Spleen (tissue), 11 donors: ENCODE measurements at regions not wholly inside any gene's neighbourhood (a gene's known extent, or its start where the extent isn't known, plus 50 kb on each side); places are given as distances from the start of the nearest gene placed in this dataset.
A peak's percentile ranks its signal among the peaks of the same experiment; 100 is the strongest.

Source experiments
- DNase-seq: peaks from one replicate; pipeline ENCODE4 v3.0.0-alpha.2; 2020
- H3K27ac ChIP-seq, 8 donors: fragments of 200-600 bp; sonication (generic) in 7 of 8; 1 replicate in 4 of 8; 2 replicates in 4 of 8; pipeline versions ENCODE4 v1.5.0 to v1.8.0; 2016 to 2021; ENCODE audit warnings: inconsistent platforms in 4 of 8, mild to moderate bottlenecking in 4 of 8, moderate library complexity in 1 of 8
- H3K27me3 ChIP-seq, 7 donors: fragments of 200-600 bp; sonication (generic) in 6 of 7; replicated peaks in 1 of 7; 1 replicate in 4 of 7; 2 replicates in 3 of 7; pipeline versions ENCODE4 v1.5.0 to v1.8.0; 2016 to 2021; ENCODE audit warnings: inconsistent platforms in 3 of 7, mild to moderate bottlenecking in 1 of 7
- H3K36me3 ChIP-seq, 6 donors: fragments of 200-600 bp; sonication (generic) in 5 of 6; 1 replicate in 4 of 6; 2 replicates in 2 of 6; pipeline versions ENCODE4 v1.5.0 to v1.8.0; 2016 to 2021; ENCODE audit warnings: inconsistent platforms in 2 of 6
- H3K4me1 ChIP-seq, 6 donors: fragments of 200-600 bp; sonication (generic) in 5 of 6; 1 replicate in 3 of 6; 2 replicates in 3 of 6; pipeline versions ENCODE4 v1.5.0 to v1.8.0; 2016 to 2021; ENCODE audit warnings: inconsistent platforms in 3 of 6
- H3K4me3 ChIP-seq, 8 donors: fragments of 200-600 bp; sonication (generic) in 7 of 8; 1 replicate in 4 of 8; 2 replicates in 4 of 8; pipeline versions ENCODE4 v1.5.0 to v1.8.0; 2016 to 2021; ENCODE audit warnings: inconsistent platforms in 4 of 8, mild to moderate bottlenecking in 4 of 8, moderate library complexity in 2 of 8
- H3K9me3 ChIP-seq, 8 donors: fragments of 200-600 bp; sonication (generic) in 7 of 8; 1 replicate in 4 of 8; 2 replicates in 4 of 8; pipeline versions ENCODE4 v1.5.0 to v1.8.0; 2016 to 2021; ENCODE audit warnings: inconsistent platforms in 4 of 8
- CTCF ChIP-seq, 11 experiments: fragments of 200-600 bp in 7 of 11; fragments of 450-650 bp in 4 of 11; sonication (generic) in 4 of 11; IDR thresholded peaks in 8 of 11; conservative IDR thresholded peaks in 3 of 11; 1 replicate in 7 of 11; 2 replicates in 4 of 11; pipeline versions ENCODE4 v1.4.0 to v1.8.0; 2016 to 2021; ENCODE audit warnings: antibody characterized with exemption in 11 of 11, inconsistent platforms in 4 of 11, mild to moderate bottlenecking in 1 of 11
- POLR2A ChIP-seq, 3 donors: fragments of 450-650 bp; IDR thresholded peaks; one replicate each; pipeline ENCODE4 v1.5.1; 2017; ENCODE audit warnings: antibody characterized with exemption in 3 of 3, mild to moderate bottlenecking in 1 of 3
- POLR2AphosphoS5 ChIP-seq, 3 donors: sonication (generic); formaldehyde crosslinking; IDR thresholded peaks; one replicate each; pipeline ENCODE4 v1.5.1; 2017; ENCODE audit warnings: antibody characterized with exemption in 3 of 3
- WGBS, 5 donors: extraction: QIAGEN DNeasy Blood & Tissue Kit in 3 of 5; methylation state at CpG; one replicate each; pipeline versions ENCODE4 v1.1.5 to v1.1.7; 2013 to 2018; 5-methylcytosine and 5-hydroxymethylcytosine counted together
- intact Hi-C: fragments of 100-400 bp; cut with DNase I; formaldehyde crosslinking; loops from one replicate; pipeline ENCODE4 v1.15.0; 2023; ENCODE audit warnings: low total_unique reads
- donor health status: healthy with polysubstance abuse.
- donor health status: DM: no; HTN: no; CAD: no; lungs with moderate emphysema.
- donor health status: DM: no; HTN: no; CAD: no.
- donor health status: Bipolar disorder and iron deficiency.
- donor health status: healthy.
- donor health status: DM: no; HTN: no; CAD: no.
- donor health status: DM: yes; HTN: yes; CAD: no.

GRCh38 chr11:119805663-119806062 is 76.7 kb upstream of the NECTIN1 start:
- intact Hi-C loops: no loop called here

GRCh38 chr11:119804698-119805097 is 75.7 kb upstream of the NECTIN1 start:
- DNase-seq: no peak
- intact Hi-C loops: no loop called here
- Histone ChIP-seq H3K27me3 (peaks cover 0 to 24% (median 0%) of the 10 kb centered on the region in 7 donors), H3K36me3 (no peaks in the 10 kb centered on the region), H3K4me1 (no peaks in the 10 kb centered on the region), H3K4me3 (no peak overlapping the region), H3K9me3 (no peaks in the 10 kb centered on the region), H3K27ac (no peak overlapping the region)
- 84 to 94% (median 92%) methylated on average over 5 of the region's 5 CpGs for WGBS, 5 donors
- TF ChIP-seq POLR2AphosphoS5 (IDR thresholded peaks at IDR 0.05) (no peak), CTCF (IDR thresholded peaks at IDR 0.05 in 8 of 11, conservative IDR thresholded peaks at IDR 0.05 in 3 of 11) (no peak), POLR2A (IDR thresholded peaks at IDR 0.05) (no peak)

More at GRCh38 chr11:119805663-119806062, 76.7 kb upstream of the NECTIN1 start:
- H3K27ac ChIP-seq: no peak overlapping the region
- DNase-seq: peak; percentile 55
- no peaks in the 10 kb centered on the region for H3K9me3 ChIP-seq
- TF ChIP-seq POLR2AphosphoS5 (IDR thresholded peaks at IDR 0.05) (no peak), POLR2A (IDR thresholded peaks at IDR 0.05) (no peak), CTCF (IDR thresholded peaks at IDR 0.05 in 8 of 11, conservative IDR thresholded peaks at IDR 0.05 in 3 of 11) (no peak)
- no peaks in the 10 kb centered on the region for H3K4me1 ChIP-seq
- 85 to 91% (median 90%) methylated on average over 8 of the region's 8 CpGs for WGBS, 5 donors
- no peak overlapping the region for H3K4me3 ChIP-seq
- H3K27me3 ChIP-seq: peaks cover 0 to 21% (median 0%) of the 10 kb centered on the region in 7 donors
- no peaks in the 10 kb centered on the region for H3K36me3 ChIP-seq

GRCh38 chr11:119803726-119804294 is 74.8 kb upstream of the NECTIN1 start:
- Histone ChIP-seq H3K27me3 (peaks cover 0 to 26% (median 0%) of the 10 kb centered on the region in 7 donors), H3K4me3 (no peak overlapping the region), H3K27ac (no peak overlapping the region), H3K36me3 (no peaks in the 10 kb centered on the region), H3K4me1 (no peaks in the 10 kb centered on the region), H3K9me3 (no peaks in the 10 kb centered on the region)
- TF ChIP-seq CTCF (IDR thresholded peaks at IDR 0.05 in 8 of 11, conservative IDR thresholded peaks at IDR 0.05 in 3 of 11) (no peak), POLR2AphosphoS5 (IDR thresholded peaks at IDR 0.05) (no peak), POLR2A (IDR thresholded peaks at IDR 0.05) (no peak)
- intact Hi-C loops: no loop called here
- WGBS, 5 donors: 61 to 72% (median 70%) methylated on average over 6 of the region's 6 CpGs
- DNase-seq: peak; percentile 69

- WGBS, 5 donors: 74 to 92% (median 82%) methylated on average over 4 to 6 of the region's 6 CpGs
- Histone ChIP-seq H3K9me3 (no peaks in the 10 kb centered on the region), H3K27me3 (peaks cover 0 to 30% (median 0%) of the 10 kb centered on the region in 7 donors), H3K36me3 (no peaks in the 10 kb centered on the region), H3K4me1 (no peaks in the 10 kb centered on the region), H3K4me3 (no peak overlapping the region), H3K27ac (no peak overlapping the region)
- no peak for TF ChIP-seq POLR2A (IDR thresholded peaks at IDR 0.05)
- no peak for TF ChIP-seq POLR2AphosphoS5 (IDR thresholded peaks at IDR 0.05)
- TF ChIP-seq CTCF (IDR thresholded peaks at IDR 0.05 in 8 of 11, conservative IDR thresholded peaks at IDR 0.05 in 3 of 11): no peak
- intact Hi-C loops: no loop called here
- DNase-seq: peak; percentile 44
Measured at GRCh38 chr11:119803139-119803538, 74.1 kb upstream of the NECTIN1 start.
